ENCODE measurements at regions not wholly inside any gene's neighbourhood (a gene's known extent, or its start where the extent isn't known, plus 50 kb on each side); places are given as distances from the start of the nearest gene placed in this dataset.

DNA sequence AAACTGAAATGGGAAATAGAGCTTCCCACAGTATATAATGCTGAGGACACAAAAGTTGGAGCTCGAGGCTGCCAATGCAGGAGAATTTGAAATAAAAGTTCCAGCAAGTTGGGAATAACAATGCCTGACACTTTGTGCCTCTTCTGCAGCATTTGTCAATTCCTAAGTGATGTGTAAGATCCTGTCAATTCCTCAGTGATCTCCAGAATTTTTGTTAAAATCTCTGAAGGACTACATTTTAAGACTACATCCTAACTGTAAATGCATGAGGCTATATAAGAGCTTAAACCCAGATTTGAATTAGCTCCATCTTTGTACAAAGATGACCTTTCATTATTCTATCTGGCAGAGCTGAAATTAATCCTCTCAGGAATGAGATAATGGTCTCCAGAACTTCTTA is 208.2 kb downstream of the COL12A1 start:
- Histone ChIP-seq H2AFZ (ENCODE audit: low read depth, low read length) (no peak overlapping the region), H4K20me1 (ENCODE audit: insufficient read depth, low read length) (no peaks in the 10 kb centered on the region), H3K36me3 (ENCODE audit: insufficient read depth, low read length) (no peaks in the 10 kb centered on the region), H3K4me3 (ENCODE audit: insufficient read depth, low read depth, low read length) (no peak overlapping the region), H3K4me1 (ENCODE audit: insufficient read depth, low read length) (no peaks in the 10 kb centered on the region), H3K27me3 (ENCODE audit: insufficient read depth, low read length) (no peaks in the 10 kb centered on the region), H3K9ac (ENCODE audit: low read length) (no peak overlapping the region), H3K27ac (ENCODE audit: low read depth, low read length) (no peak overlapping the region), H3K4me2 (ENCODE audit: low read length) (no peak overlapping the region), H3K9me3 (ENCODE audit: insufficient read depth, low read depth, low read length) (no peaks in the 10 kb centered on the region), H3K79me2 (ENCODE audit: insufficient read depth, low read length) (no peaks in the 10 kb centered on the region)
- no peak overlapping the region for H3K4me3 Mint-ChIP-seq (ENCODE audit: unreplicated experiment)
- DNase-seq (ENCODE audit: low read depth) (no peak), FAIRE-seq (no peak)
- no peaks in the 10 kb centered on the region for H3K27me3 Mint-ChIP-seq (ENCODE audit: low read depth, unreplicated experiment)
- H3K9me3 Mint-ChIP-seq (ENCODE audit: unreplicated experiment) = peaks cover 1% of the 10 kb centered on the region
- TF ChIP-seq, protein P1, sequence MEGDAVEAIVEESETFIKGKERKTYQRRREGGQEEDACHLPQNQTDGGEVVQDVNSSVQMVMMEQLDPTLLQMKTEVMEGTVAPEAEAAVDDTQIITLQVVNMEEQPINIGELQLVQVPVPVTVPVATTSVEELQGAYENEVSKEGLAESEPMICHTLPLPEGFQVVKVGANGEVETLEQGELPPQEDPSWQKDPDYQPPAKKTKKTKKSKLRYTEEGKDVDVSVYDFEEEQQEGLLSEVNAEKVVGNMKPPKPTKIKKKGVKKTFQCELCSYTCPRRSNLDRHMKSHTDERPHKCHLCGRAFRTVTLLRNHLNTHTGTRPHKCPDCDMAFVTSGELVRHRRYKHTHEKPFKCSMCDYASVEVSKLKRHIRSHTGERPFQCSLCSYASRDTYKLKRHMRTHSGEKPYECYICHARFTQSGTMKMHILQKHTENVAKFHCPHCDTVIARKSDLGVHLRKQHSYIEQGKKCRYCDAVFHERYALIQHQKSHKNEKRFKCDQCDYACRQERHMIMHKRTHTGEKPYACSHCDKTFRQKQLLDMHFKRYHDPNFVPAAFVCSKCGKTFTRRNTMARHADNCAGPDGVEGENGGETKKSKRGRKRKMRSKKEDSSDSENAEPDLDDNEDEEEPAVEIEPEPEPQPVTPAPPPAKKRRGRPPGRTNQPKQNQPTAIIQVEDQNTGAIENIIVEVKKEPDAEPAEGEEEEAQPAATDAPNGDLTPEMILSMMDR (IDR thresholded peaks at IDR 0.05; ENCODE audit: insufficient read depth, low read depth, low read length) = no peak
- no peak for TF ChIP-seq EZH2 (IDR thresholded peaks at IDR 0.05; ENCODE audit: insufficient read depth, low read length)
- H3K4me1 Mint-ChIP-seq (ENCODE audit: low read depth, unreplicated experiment) = no peaks in the 10 kb centered on the region
- no peak overlapping the region for H3K27ac Mint-ChIP-seq (ENCODE audit: unreplicated experiment)
- no peaks in the 10 kb centered on the region for H3K36me3 Mint-ChIP-seq (ENCODE audit: low read depth, unreplicated experiment)

DNA sequence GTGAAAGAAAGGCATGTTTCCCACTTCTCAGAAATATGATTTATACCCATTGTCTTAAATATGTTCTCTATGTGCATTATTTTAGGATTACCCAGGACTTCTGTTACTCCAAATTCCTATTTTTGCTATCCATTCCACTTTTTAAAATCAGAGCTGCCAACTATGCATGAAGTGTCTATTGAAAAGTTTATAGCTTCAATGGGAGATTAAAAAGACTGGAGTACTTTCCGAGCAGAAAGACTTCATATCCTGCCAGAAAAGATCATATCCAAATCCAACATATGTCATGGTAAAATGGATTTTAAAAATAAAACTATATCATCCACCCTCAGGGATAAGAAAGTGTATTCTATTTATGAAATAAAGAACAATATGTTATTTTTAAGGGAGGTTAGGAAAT is 212.7 kb downstream of the COL12A1 start:
- Histone ChIP-seq H3K4me3 (ENCODE audit: insufficient read depth, low read depth, low read length) (no peak overlapping the region), H3K4me2 (ENCODE audit: low read length) (no peak overlapping the region), H3K79me2 (ENCODE audit: insufficient read depth, low read length) (no peaks in the 10 kb centered on the region), H3K9me3 (ENCODE audit: insufficient read depth, low read depth, low read length) (no peaks in the 10 kb centered on the region), H4K20me1 (ENCODE audit: insufficient read depth, low read length) (no peaks in the 10 kb centered on the region), H3K36me3 (ENCODE audit: insufficient read depth, low read length) (no peaks in the 10 kb centered on the region), H3K9ac (ENCODE audit: low read length) (no peak overlapping the region), H3K27me3 (ENCODE audit: insufficient read depth, low read length) (no peaks in the 10 kb centered on the region), H3K4me1 (ENCODE audit: insufficient read depth, low read length) (no peaks in the 10 kb centered on the region), H3K27ac (ENCODE audit: low read depth, low read length) (no peak overlapping the region), H2AFZ (ENCODE audit: low read depth, low read length) (no peak overlapping the region)
- H3K27ac Mint-ChIP-seq (ENCODE audit: unreplicated experiment) = no peak overlapping the region
- H3K9me3 Mint-ChIP-seq (ENCODE audit: unreplicated experiment) = no peaks in the 10 kb centered on the region
- no peaks in the 10 kb centered on the region for H3K36me3 Mint-ChIP-seq (ENCODE audit: low read depth, unreplicated experiment)
- TF ChIP-seq EZH2 (IDR thresholded peaks at IDR 0.05; ENCODE audit: insufficient read depth, low read length) = no peak
- TF ChIP-seq, protein P1 (IDR thresholded peaks at IDR 0.05; ENCODE audit: insufficient read depth, low read depth, low read length) = no peak
- H3K27me3 Mint-ChIP-seq (ENCODE audit: low read depth, unreplicated experiment) = no peaks in the 10 kb centered on the region
- DNase-seq (ENCODE audit: low read depth) (no peak), FAIRE-seq (no peak)
- no peak overlapping the region for H3K4me3 Mint-ChIP-seq (ENCODE audit: unreplicated experiment)
- H3K4me1 Mint-ChIP-seq (ENCODE audit: low read depth, unreplicated experiment) = peaks cover 6% of the 10 kb centered on the region

DNA sequence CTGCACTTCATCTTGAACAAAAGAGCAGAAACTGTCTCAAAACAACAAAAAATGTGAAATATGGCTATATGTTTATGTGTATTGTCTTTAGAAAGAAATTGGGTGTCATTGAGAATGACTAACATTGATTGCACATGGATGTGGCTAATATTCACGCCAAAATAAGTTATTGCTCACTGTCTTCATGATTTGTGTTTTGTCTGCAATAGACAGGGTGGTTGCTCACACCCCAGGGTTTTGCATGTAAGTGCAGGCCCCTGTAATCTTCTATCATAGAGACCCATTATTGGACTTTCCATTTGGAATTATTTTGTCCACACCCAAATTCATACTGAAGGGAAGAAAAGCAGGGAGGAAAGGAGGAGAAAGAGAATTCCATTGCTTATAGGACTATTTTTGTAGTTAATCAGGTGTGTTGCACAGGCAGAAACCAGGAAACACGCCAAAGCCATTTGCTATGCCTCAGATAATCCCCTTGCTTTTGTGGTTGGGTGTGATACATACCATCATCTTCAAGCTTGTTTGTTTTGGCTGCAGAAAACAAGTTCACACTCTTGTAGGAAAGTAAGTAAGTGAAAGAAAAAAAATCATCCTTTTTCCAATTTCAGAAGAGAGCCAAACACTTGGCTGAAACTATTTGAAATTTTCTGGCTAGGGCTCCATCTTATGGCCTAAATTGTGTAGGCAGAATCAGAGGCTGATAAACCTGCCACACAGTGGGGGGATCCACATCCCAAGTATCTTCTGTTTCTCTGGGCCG is 214.1 kb downstream of the COL12A1 start:
- Mint-ChIP-seq H3K36me3 (ENCODE audit: low read depth, unreplicated experiment) (peaks cover 5% of the 10 kb centered on the region), H3K27me3 (ENCODE audit: low read depth, unreplicated experiment) (no peaks in the 10 kb centered on the region), H3K27ac (ENCODE audit: unreplicated experiment) (peak overlapping the region; percentile 58), H3K4me1 (ENCODE audit: low read depth, unreplicated experiment) (peaks cover 6% of the 10 kb centered on the region), H3K9me3 (ENCODE audit: unreplicated experiment) (peaks cover 8% of the 10 kb centered on the region), H3K4me3 (ENCODE audit: unreplicated experiment) (no peak overlapping the region)
- Histone ChIP-seq H3K4me2 (ENCODE audit: low read length) (no peak overlapping the region), H3K4me1 (ENCODE audit: insufficient read depth, low read length) (no peaks in the 10 kb centered on the region), H3K27me3 (ENCODE audit: insufficient read depth, low read length) (no peaks in the 10 kb centered on the region), H3K36me3 (ENCODE audit: insufficient read depth, low read length) (no peaks in the 10 kb centered on the region), H3K4me3 (ENCODE audit: insufficient read depth, low read depth, low read length) (no peak overlapping the region), H3K79me2 (ENCODE audit: insufficient read depth, low read length) (no peaks in the 10 kb centered on the region), H4K20me1 (ENCODE audit: insufficient read depth, low read length) (no peaks in the 10 kb centered on the region), H2AFZ (ENCODE audit: low read depth, low read length) (no peak overlapping the region), H3K27ac (ENCODE audit: low read depth, low read length) (no peak overlapping the region), H3K9ac (ENCODE audit: low read length) (no peak overlapping the region), H3K9me3 (ENCODE audit: insufficient read depth, low read depth, low read length) (no peaks in the 10 kb centered on the region)
- FAIRE-seq = peak; percentile 79
- peak; percentile 88 for DNase-seq (ENCODE audit: low read depth)
- TF ChIP-seq EZH2 (IDR thresholded peaks at IDR 0.05; ENCODE audit: insufficient read depth, low read length) = no peak
- TF ChIP-seq, protein P1 (IDR thresholded peaks at IDR 0.05; ENCODE audit: insufficient read depth, low read depth, low read length) = no peak

Measured in astrocyte (in vitro differentiated cells and primary cell).